ENCODE measurements at regions not wholly inside any gene's neighbourhood (a gene's known extent, or its start where the extent isn't known, plus 50 kb on each side); places are given as distances from the start of the nearest gene placed in this dataset.

- H3K27me3 ChIP-seq (ENCODE audit: insufficient read depth, low read length): no peaks in the 10 kb centered on the region
- no peak overlapping the region for H2AFZ ChIP-seq (ENCODE audit: low read length)
- H4K20me1 ChIP-seq (ENCODE audit: insufficient read depth, low read length): no peaks in the 10 kb centered on the region
- H3K9me3 ChIP-seq (ENCODE audit: low read depth, low read length): peaks cover 3% of the 10 kb centered on the region
- H3K4me3 ChIP-seq (ENCODE audit: insufficient read depth, low read length): no peak overlapping the region
- no peak for DNase-seq (ENCODE audit: insufficient read length, low spot score, missing footprints)
- no peak overlapping the region for H3K27ac ChIP-seq (ENCODE audit: low read depth, low read length)
- no peak for TF ChIP-seq CTCF (IDR thresholded peaks at IDR 0.05; ENCODE audit: extremely low read depth, low read depth, low read length)
- H3K4me1 ChIP-seq (ENCODE audit: insufficient read depth, low read length): no peaks in the 10 kb centered on the region
- no peaks in the 10 kb centered on the region for H3K36me3 ChIP-seq (ENCODE audit: insufficient read depth, low read length)
- H3K79me2 ChIP-seq (ENCODE audit: insufficient read depth, low read length): no peaks in the 10 kb centered on the region
- no peak overlapping the region for H3K4me2 ChIP-seq (ENCODE audit: insufficient read depth, low read length)
Measured at GRCh38 chr1:5570931-5571330, 421.3 kb downstream of the NPHP4 start.

GRCh38 chr1:5568321-5568720 lies 423.9 kb downstream of the NPHP4 start:
- DNase-seq (ENCODE audit: insufficient read length, low spot score, missing footprints): no peak
- H3K4me1 ChIP-seq (ENCODE audit: insufficient read depth, low read length): no peaks in the 10 kb centered on the region
- no peak overlapping the region for H3K4me3 ChIP-seq (ENCODE audit: insufficient read depth, low read length)
- H2AFZ ChIP-seq (ENCODE audit: low read length): no peak overlapping the region
- no peaks in the 10 kb centered on the region for H3K36me3 ChIP-seq (ENCODE audit: insufficient read depth, low read length)
- TF ChIP-seq CTCF (IDR thresholded peaks at IDR 0.05; ENCODE audit: extremely low read depth, low read depth, low read length): no peak
- H3K4me2 ChIP-seq (ENCODE audit: insufficient read depth, low read length): no peak overlapping the region
- peaks cover 4% of the 10 kb centered on the region for H3K9me3 ChIP-seq (ENCODE audit: low read depth, low read length)
- H4K20me1 ChIP-seq (ENCODE audit: insufficient read depth, low read length): no peaks in the 10 kb centered on the region
- no peaks in the 10 kb centered on the region for H3K79me2 ChIP-seq (ENCODE audit: insufficient read depth, low read length)
- H3K27ac ChIP-seq (ENCODE audit: low read depth, low read length): no peak overlapping the region
- no peaks in the 10 kb centered on the region for H3K27me3 ChIP-seq (ENCODE audit: insufficient read depth, low read length)

- H3K4me2 ChIP-seq (ENCODE audit: insufficient read depth, low read length): no peak overlapping the region
- TF ChIP-seq CTCF (IDR thresholded peaks at IDR 0.05; ENCODE audit: extremely low read depth, low read depth, low read length): no peak
- H3K4me3 ChIP-seq (ENCODE audit: insufficient read depth, low read length): no peak overlapping the region
- H3K36me3 ChIP-seq (ENCODE audit: insufficient read depth, low read length): no peaks in the 10 kb centered on the region
- H2AFZ ChIP-seq (ENCODE audit: low read length): no peak overlapping the region
- H3K27ac ChIP-seq (ENCODE audit: low read depth, low read length): no peak overlapping the region
- no peaks in the 10 kb centered on the region for H4K20me1 ChIP-seq (ENCODE audit: insufficient read depth, low read length)
- no peak for DNase-seq (ENCODE audit: insufficient read length, low spot score, missing footprints)
- H3K27me3 ChIP-seq (ENCODE audit: insufficient read depth, low read length): no peaks in the 10 kb centered on the region
- H3K4me1 ChIP-seq (ENCODE audit: insufficient read depth, low read length): no peaks in the 10 kb centered on the region
- H3K9me3 ChIP-seq (ENCODE audit: low read depth, low read length): peaks cover 4% of the 10 kb centered on the region
- H3K79me2 ChIP-seq (ENCODE audit: insufficient read depth, low read length): no peaks in the 10 kb centered on the region
Measured at GRCh38 chr1:5567839-5568238, 424.4 kb downstream of the NPHP4 start.

- Histone ChIP-seq H3K4me3 (ENCODE audit: insufficient read depth, low read length) (no peak overlapping the region), H3K27me3 (ENCODE audit: insufficient read depth, low read length) (no peaks in the 10 kb centered on the region), H2AFZ (ENCODE audit: low read length) (no peak overlapping the region), H3K27ac (ENCODE audit: low read depth, low read length) (no peak overlapping the region), H3K36me3 (ENCODE audit: insufficient read depth, low read length) (no peaks in the 10 kb centered on the region), H4K20me1 (ENCODE audit: insufficient read depth, low read length) (no peaks in the 10 kb centered on the region), H3K9me3 (ENCODE audit: low read depth, low read length) (peaks cover 4% of the 10 kb centered on the region), H3K79me2 (ENCODE audit: insufficient read depth, low read length) (no peaks in the 10 kb centered on the region), H3K4me2 (ENCODE audit: insufficient read depth, low read length) (no peak overlapping the region), H3K4me1 (ENCODE audit: insufficient read depth, low read length) (no peaks in the 10 kb centered on the region)
- TF ChIP-seq CTCF (IDR thresholded peaks at IDR 0.05; ENCODE audit: extremely low read depth, low read depth, low read length): no peak
- DNase-seq (ENCODE audit: insufficient read length, low spot score, missing footprints): no peak
Measured at GRCh38 chr1:5566924-5567323, 425.3 kb downstream of the NPHP4 start.
